Common myeloid progenitor, CD34-positive (primary cell): ENCODE measurements at regions not wholly inside any gene's neighbourhood (a gene's known extent, or its start where the extent isn't known, plus 50 kb on each side); places are given as distances from the start of the nearest gene placed in this dataset.

Experiments used
- CTCF ChIA-PET: fragments of 350-600 bp; sonication (Branson Sonifier 250); formaldehyde crosslinking; loops from one replicate; lab custom pipeline; 2021; ENCODE audit warnings: antibody characterized with exemption; lab: Charles Lee
- POLR2A ChIA-PET: fragments of 350-600 bp; sonication (Branson Sonifier 250); formaldehyde crosslinking; loops from one replicate; lab custom pipeline; 2021; ENCODE audit warnings: antibody characterized with exemption; lab: Charles Lee
- DNase-seq, 3 donors: peaks; one replicate each; pipeline versions ENCODE4 v3.0.0 to v3.0.0-alpha.2; 2013
- H3K27ac ChIP-seq, 2 experiments: 1 replicate in 1 of 2; 2 replicates in 1 of 2; pipeline ENCODE4 v1.7.0; 2013; ENCODE audit warnings: inconsistent platforms in 2 of 2, low read length in 2 of 2, mild to moderate bottlenecking in 2 of 2, low read depth in 1 of 2, moderate library complexity in 1 of 2; ENCODE audit not compliant: severe bottlenecking in 2 of 2, insufficient read depth in 1 of 2, poor library complexity in 1 of 2
- H3K27me3 ChIP-seq, 5 experiments: replicated peaks in 2 of 5; 1 replicate in 3 of 5; 2 replicates in 2 of 5; pipeline versions ENCODE4 v1.6.1 to v1.7.0; 2013; ENCODE audit warnings: low read length in 4 of 5, mild to moderate bottlenecking in 2 of 5, moderate library complexity in 2 of 5, inconsistent platforms in 1 of 5; ENCODE audit not compliant: insufficient read depth in 5 of 5, control insufficient read depth in 4 of 5
- H3K36me3 ChIP-seq, 4 experiments: 1 replicate in 2 of 4; 2 replicates in 2 of 4; pipeline versions ENCODE4 v1.6.1 to v1.7.0; 2013; ENCODE audit warnings: low read length in 3 of 4, control low read depth in 1 of 4, mild to moderate bottlenecking in 1 of 4; ENCODE audit not compliant: control insufficient read depth in 4 of 4, insufficient read depth in 4 of 4
- H3K4me1 ChIP-seq, 4 experiments: 1 replicate in 3 of 4; 2 replicates in 1 of 4; pipeline versions ENCODE4 v1.6.1 to v1.7.1; 2013; ENCODE audit warnings: low read length in 3 of 4, mild to moderate bottlenecking in 3 of 4, control low read depth in 1 of 4, inconsistent platforms in 1 of 4, moderate library complexity in 1 of 4; ENCODE audit not compliant: control insufficient read depth in 4 of 4, insufficient read depth in 4 of 4; ENCODE audit errors: control extremely low read depth in 1 of 4
- H3K4me3 ChIP-seq, 7 experiments: 1 replicate in 4 of 7; 2 replicates in 3 of 7; pipeline versions ENCODE4 v1.5.1 to v1.7.0; 2013; ENCODE audit warnings: mild to moderate bottlenecking in 7 of 7, low read length in 6 of 7, moderate library complexity in 6 of 7, inconsistent platforms in 2 of 7, low read depth in 2 of 7, control low read depth in 1 of 7; ENCODE audit not compliant: insufficient read depth in 4 of 7, control insufficient read depth in 1 of 7; ENCODE audit errors: extremely low read depth in 1 of 7
- H3K9me3 ChIP-seq, 5 experiments: 1 replicate in 4 of 5; 2 replicates in 1 of 5; pipeline versions ENCODE4 v1.6.1 to v1.7.1; 2013; ENCODE audit warnings: low read length in 4 of 5, mild to moderate bottlenecking in 2 of 5, inconsistent platforms in 1 of 5, low read depth in 1 of 5, moderate library complexity in 1 of 5; ENCODE audit not compliant: control insufficient read depth in 4 of 5, insufficient read depth in 2 of 5; ENCODE audit errors: control extremely low read depth in 1 of 5
- WGBS: methylation state at CpG from one replicate; pipeline ENCODE4 v1.1.5; 2013; ENCODE audit not compliant: insufficient coverage; 5-methylcytosine and 5-hydroxymethylcytosine counted together

- CTCF ChIA-PET, result interaction anchor here (1.1 to 2.7 kb wide), 4 partner anchors 10 to 352 kb away, joined by 3 to 12 read pairs (median 4); no protein-coding TSS in a partner anchor
- WGBS, result 53% methylated on average over 2 of the region's 2 CpGs
- H3K9me3 ChIP-seq, result no peaks in the 10 kb centered on the region
- POLR2A ChIA-PET, result no interaction called here
- H3K36me3 ChIP-seq, result no peaks in the 10 kb centered on the region
- no peak overlapping the region for H3K27ac ChIP-seq
- H3K4me1 ChIP-seq, result peaks cover 7 to 62% (median 42%) of the 10 kb centered on the region in 4 experiments
- no peak overlapping the region for H3K4me3 ChIP-seq
- H3K27me3 ChIP-seq, result no peaks in the 10 kb centered on the region
- DNase-seq, result no peak
Measured at GRCh38 chr1:224499204-224499603, 64.6 kb upstream of the WDR26 start.

- Histone ChIP-seq H3K4me3 (no peak overlapping the region), H3K27ac (no peak overlapping the region), H3K4me1 (peaks cover 7 to 73% (median 43%) of the 10 kb centered on the region in 4 experiments), H3K36me3 (no peaks in the 10 kb centered on the region), H3K27me3 (no peaks in the 10 kb centered on the region), H3K9me3 (no peaks in the 10 kb centered on the region)
- ChIA-PET CTCF (interaction anchor here (1.6 kb wide), 1 partner anchor 12 kb away, joined by 4 read pairs; no protein-coding TSS in a partner anchor), POLR2A (no interaction called here)
- DNase-seq, result peak in 2 of 3 donors; percentile 28 to 63
- 64% methylated on average over 2 of the region's 4 CpGs for WGBS
Measured at GRCh38 chr1:224500796-224501195, 66.2 kb upstream of the WDR26 start.

DNA sequence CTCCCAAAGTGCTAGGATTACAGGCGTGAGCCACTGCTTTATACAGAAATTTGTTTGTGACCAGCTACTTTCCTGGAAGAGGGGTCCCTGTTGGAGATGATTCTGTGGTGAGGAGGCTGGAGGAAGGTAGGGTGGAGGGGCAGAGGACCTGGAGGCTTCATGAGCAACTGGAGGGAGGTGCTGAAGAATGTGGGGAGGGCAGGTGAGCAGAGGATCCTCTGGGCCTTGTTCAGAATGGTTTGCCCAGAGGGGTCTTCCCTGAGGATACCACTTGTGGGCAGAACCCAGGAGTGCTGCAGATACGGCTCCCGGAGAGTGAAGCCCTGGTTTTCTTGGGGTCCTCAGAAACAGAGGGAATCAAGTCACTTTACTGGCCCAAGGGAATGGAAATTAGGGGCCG, 67.2 kb upstream of the WDR26 start:
- no peak for DNase-seq
- H3K36me3 ChIP-seq, result no peaks in the 10 kb centered on the region
- peaks cover 7 to 73% (median 43%) of the 10 kb centered on the region in 4 experiments for H3K4me1 ChIP-seq
- H3K27me3 ChIP-seq, result no peaks in the 10 kb centered on the region
- no peaks in the 10 kb centered on the region for H3K9me3 ChIP-seq
- POLR2A ChIA-PET, result no interaction called here
- CTCF ChIA-PET, result interaction anchor here (1.6 kb wide), 1 partner anchor 11 kb away, joined by 4 read pairs; no protein-coding TSS in a partner anchor
- H3K27ac ChIP-seq, result no peak overlapping the region
- WGBS, result 98% methylated on average over 4 of the region's 4 CpGs
- H3K4me3 ChIP-seq, result no peak overlapping the region

DNA sequence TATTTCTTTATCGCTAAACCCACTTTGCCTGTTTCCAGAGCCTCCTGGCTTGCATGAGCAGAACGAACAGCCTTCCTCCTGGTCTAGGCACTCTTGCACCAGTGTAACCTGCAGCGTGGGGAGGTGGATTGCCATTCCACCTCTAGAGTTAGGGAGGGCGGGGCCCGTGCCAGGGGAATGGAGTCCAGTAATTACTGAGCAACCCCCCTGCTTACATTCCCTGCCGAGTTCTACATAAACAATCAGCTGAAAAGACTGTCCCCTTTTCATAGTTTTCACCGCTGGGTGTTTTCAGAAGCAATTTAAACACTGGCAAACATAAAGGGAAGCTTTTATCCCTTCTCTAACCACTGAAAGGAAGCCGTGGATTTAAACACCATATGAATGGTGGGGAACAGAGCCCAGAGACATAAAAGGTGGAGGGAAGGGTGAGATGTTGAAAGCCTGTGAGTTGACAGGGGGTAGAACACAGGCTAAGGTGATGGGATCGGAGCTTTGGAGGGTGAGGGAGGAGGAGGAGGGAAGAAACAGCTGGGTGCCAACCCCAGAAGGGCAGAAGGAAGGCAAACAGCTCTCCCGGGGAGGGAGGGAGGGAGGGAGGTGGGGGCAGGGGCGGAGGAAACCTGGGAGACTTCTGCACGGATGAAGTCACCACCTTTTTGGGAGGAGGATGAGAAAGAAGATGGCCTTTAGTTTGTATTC, 68.0 kb upstream of the WDR26 start:
- CTCF ChIA-PET, result interaction anchor here (1.0 to 2.2 kb wide), 3 partner anchors 10 to 350 kb away, joined by 3 to 10 read pairs (median 6); no protein-coding TSS in a partner anchor
- 39% methylated on average over 6 of the region's 12 CpGs for WGBS
- H3K4me3 ChIP-seq, result peak overlapping the region in 3 of 7 experiments; percentile 26 to 54 (median 39)
- POLR2A ChIA-PET, result interaction anchor here (0.6 kb wide), 1 partner anchor 387 kb away, joined by 3 read pairs; no protein-coding TSS in a partner anchor
- H3K27ac ChIP-seq, result peak overlapping the region in 1 of 2 experiments; percentile 62
- DNase-seq, result peak in 1 of 3 donors; percentile 36
- H3K36me3 ChIP-seq, result no peaks in the 10 kb centered on the region
- H3K4me1 ChIP-seq, result peaks cover 5 to 69% (median 40%) of the 10 kb centered on the region in 4 experiments
- H3K27me3 ChIP-seq, result no peaks in the 10 kb centered on the region
- H3K9me3 ChIP-seq, result no peaks in the 10 kb centered on the region

DNA sequence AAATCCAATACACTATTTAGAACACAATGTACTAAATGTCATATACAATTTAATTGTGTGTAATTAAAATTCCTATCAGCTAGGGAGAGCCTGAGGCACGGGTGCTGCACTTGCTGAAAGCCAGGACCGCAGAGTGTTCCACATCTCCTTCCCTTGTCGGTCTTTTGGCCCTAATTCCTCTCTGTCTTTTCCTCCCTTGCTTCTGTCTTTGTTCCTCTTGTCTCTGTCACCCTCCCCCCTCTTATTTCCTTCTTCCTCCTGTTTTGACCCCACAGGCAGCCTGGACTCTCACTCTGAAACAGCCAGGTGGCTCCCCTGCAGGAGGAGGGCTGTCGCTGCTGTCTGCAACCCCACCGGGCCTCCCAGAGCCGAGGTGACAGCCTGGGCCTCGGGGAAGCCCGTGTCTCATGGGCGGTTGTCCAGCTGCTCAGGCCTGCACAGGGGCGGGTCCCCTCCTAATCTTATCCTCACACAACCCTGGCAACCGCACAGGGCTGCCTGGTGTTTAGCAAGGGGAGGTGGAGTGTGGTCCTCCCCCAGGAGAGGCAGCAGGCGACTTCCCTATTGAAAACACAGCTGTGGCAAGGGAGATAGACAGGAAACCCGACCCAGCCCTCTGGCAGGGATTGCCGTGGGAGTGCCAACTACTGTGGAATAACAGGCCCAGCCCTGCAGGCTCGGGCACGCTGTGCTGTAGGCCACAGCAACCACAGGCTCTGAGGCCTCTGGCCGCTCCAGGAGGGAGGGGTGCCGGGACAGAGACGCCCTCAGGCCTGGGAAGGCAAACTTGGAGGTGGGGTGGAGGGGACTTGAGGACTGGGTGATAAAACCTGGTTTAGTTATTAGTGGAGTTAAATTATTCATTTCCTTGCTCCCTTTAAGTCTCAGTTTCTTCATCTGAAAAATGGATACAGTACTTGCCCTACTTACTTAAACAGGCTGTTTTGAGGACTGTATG, 68.8 kb upstream of the WDR26 start:
- 0% methylated on average over 13 of the region's 19 CpGs for WGBS
- Histone ChIP-seq H3K27ac (peak overlapping the region in 1 of 2 experiments; percentile 62), H3K4me1 (peaks cover 3 to 61% (median 32%) of the 10 kb centered on the region in 4 experiments), H3K27me3 (no peaks in the 10 kb centered on the region), H3K4me3 (peak overlapping the region in 4 of 7 experiments; percentile 19 to 54 (median 33)), H3K9me3 (no peaks in the 10 kb centered on the region), H3K36me3 (no peaks in the 10 kb centered on the region)
- DNase-seq, result peak; percentile 81 to 96 (median 93)
- POLR2A ChIA-PET, result no interaction called here
- CTCF ChIA-PET, result interaction anchor here (1.0 to 2.2 kb wide), 5 partner anchors 9 to 349 kb away, joined by 3 to 10 read pairs (median 4); no protein-coding TSS in a partner anchor

DNA sequence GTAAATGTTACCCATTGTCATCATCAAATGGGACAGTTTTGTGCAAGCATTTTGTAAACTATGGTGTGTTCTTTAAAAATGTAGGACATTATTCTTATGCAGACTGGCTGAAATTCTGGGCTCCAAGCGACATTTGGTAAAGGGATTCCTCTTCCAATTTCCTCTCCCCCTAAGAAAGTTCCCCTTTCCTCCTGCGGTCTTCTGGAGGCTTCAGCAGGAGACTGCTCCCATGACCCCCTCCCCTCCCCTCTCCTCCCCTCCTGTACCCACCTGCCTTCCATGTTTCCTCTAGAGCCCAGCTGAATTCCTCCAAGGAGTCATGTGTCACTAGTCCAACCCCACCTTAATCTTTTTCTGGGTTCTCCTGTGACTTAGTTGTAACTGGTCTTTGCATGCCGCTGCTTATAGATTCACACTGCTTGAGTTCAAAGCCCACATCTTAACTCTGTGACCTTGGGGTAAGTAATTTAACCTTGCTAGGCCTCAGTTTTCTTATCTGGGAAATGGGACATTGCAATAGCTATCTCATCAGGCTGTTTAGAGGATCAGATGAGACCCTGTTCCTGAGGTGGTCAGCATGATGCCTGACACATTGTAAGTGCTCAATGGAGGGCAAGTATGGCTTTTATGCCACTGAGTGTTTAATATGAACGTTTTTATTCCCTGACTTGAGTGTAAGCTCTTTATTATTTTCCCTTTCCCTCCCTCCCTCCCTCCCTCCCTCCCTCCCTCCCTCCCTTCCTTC, 69.9 kb upstream of the WDR26 start:
- 50% methylated on average over 2 of the region's 4 CpGs for WGBS
- no peak for DNase-seq
- Histone ChIP-seq H3K4me3 (no peak overlapping the region), H3K27ac (no peak overlapping the region), H3K36me3 (no peaks in the 10 kb centered on the region), H3K27me3 (no peaks in the 10 kb centered on the region), H3K9me3 (no peaks in the 10 kb centered on the region), H3K4me1 (peaks cover 3 to 51% (median 23%) of the 10 kb centered on the region in 4 experiments)
- ChIA-PET POLR2A (interaction anchor here (0.5 to 0.6 kb wide), 2 partner anchors 375 to 820 kb away, joined by 3 read pairs; no protein-coding TSS in a partner anchor), CTCF (interaction anchor here (1.3 to 2.2 kb wide), 4 partner anchors 8 to 119 kb away, joined by 3 to 10 read pairs (median 4); no protein-coding TSS in a partner anchor)
